ENCODE measurements at regions not wholly inside any gene's neighbourhood (a gene's known extent, or its start where the extent isn't known, plus 50 kb on each side); places are given as distances from the start of the nearest gene placed in this dataset.

DNA sequence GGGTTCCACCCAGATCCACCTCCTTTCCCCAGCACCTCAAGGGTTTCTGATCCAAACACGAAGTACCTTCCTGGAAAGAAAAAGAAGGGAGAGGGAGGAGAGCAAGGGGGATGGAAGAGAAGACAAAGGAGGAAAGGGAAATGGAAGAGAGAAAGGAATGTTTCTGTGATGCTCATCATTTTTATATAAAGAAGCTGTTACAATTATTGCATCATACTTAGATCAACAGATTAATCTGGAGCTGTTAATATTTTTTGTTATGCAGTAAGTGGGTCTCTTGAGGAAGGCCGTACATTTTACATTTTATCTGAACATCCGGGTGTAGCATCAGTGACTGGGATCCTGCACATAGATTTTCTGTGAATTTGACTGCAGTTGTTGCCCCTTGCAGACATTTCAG, 60.6 kb upstream of the NEDD4L start:
- peaks cover 0 to 9% (median 2%) of the 10 kb centered on the region in 7 donors for H3K9me3 Mint-ChIP-seq

DNA sequence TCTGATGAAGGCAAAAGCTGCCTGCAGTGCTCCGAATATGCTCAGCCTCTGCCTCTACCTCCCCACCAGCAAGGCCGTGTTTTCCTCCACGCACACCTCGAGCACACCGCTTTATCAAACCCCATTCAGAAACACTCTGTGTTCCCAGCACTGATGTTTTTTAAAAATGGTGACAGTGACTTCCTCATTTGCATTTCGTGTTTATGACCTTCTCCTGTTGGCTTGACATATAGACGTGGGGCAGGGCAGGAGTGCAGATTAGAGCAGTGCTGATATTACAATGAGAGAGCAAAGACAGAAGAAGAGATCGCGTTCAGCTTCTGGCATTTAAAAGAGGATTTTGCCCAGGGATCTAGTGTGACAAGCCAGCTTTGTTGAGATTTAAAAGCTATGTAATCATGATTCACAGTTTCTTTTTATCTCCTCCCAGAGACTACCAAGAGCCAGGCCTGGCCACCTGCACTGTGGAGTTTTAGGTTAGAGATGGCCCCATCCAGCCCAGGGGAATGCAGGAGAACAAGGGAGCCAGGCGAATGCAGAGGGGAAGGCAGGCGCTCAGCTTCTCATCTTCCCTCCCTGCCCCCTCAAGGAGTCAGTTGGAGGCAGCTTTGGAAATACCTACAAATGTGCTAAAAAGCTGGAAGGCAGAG, 61.5 kb upstream of the NEDD4L start:
- Histone ChIP-seq H3K79me2 (ENCODE audit: insufficient read depth, low read length) (no peaks in the 10 kb centered on the region), H3K4me2 (replicated peaks; ENCODE audit: extremely low read depth, low read length, poor library complexity, severe bottlenecking) (no peak overlapping the region), H3K9ac (ENCODE audit: insufficient read depth, low read length, poor library complexity, severe bottlenecking) (no peak overlapping the region), H3K9me3 (replicated peaks in 1 of 2; ENCODE audit: control insufficient read depth in 1 of 2, insufficient read depth in 1 of 2, low read length in 2 of 2) (no peaks in the 10 kb centered on the region), H4K20me1 (ENCODE audit: insufficient read depth, low read length) (no peaks in the 10 kb centered on the region), H2AFZ (ENCODE audit: insufficient read depth, low read depth, low read length, poor library complexity, severe bottlenecking) (peak overlapping the region; percentile 33), H3K27me3 (ENCODE audit: control insufficient read depth in 2 of 2, insufficient read depth in 2 of 2, low read length in 2 of 2) (no peaks in the 10 kb centered on the region), H3K36me3 (replicated peaks in 1 of 2; ENCODE audit: control insufficient read depth in 1 of 2, insufficient read depth in 2 of 2, low read length in 2 of 2) (no peaks in the 10 kb centered on the region), H3K27ac (ENCODE audit: low read depth in 1 of 2, low read length in 2 of 2) (no peak overlapping the region), H3K4me1 (ENCODE audit: control insufficient read depth in 1 of 2, insufficient read depth in 2 of 2, low read length in 2 of 2) (no peaks in the 10 kb centered on the region), H3K4me3 (replicated peaks in 1 of 3; ENCODE audit: low read depth in 2 of 3, low read length in 3 of 3) (no peak overlapping the region)
- WGBS (ENCODE audit: insufficient coverage) = 35% methylated on average over 3 of the region's 11 CpGs
- Mint-ChIP-seq H3K27ac (no peak overlapping the region), H3K4me3 (no peak overlapping the region), H3K9me3 (peaks cover 0 to 2% (median 0%) of the 10 kb centered on the region in 7 donors), H3K36me3 (no peaks in the 10 kb centered on the region), H3K4me1 (no peaks in the 10 kb centered on the region), H3K27me3 (ENCODE audit: low read depth in 3 of 3) (peaks cover under 1 to 3% (median 1%) of the 10 kb centered on the region in 3 donors)
- TF ChIP-seq, protein P1, sequence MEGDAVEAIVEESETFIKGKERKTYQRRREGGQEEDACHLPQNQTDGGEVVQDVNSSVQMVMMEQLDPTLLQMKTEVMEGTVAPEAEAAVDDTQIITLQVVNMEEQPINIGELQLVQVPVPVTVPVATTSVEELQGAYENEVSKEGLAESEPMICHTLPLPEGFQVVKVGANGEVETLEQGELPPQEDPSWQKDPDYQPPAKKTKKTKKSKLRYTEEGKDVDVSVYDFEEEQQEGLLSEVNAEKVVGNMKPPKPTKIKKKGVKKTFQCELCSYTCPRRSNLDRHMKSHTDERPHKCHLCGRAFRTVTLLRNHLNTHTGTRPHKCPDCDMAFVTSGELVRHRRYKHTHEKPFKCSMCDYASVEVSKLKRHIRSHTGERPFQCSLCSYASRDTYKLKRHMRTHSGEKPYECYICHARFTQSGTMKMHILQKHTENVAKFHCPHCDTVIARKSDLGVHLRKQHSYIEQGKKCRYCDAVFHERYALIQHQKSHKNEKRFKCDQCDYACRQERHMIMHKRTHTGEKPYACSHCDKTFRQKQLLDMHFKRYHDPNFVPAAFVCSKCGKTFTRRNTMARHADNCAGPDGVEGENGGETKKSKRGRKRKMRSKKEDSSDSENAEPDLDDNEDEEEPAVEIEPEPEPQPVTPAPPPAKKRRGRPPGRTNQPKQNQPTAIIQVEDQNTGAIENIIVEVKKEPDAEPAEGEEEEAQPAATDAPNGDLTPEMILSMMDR (IDR thresholded peaks at IDR 0.05) = no peak
- no peak for DNase-seq
- intact Hi-C loops (cut with micrococcal nuclease) = no loop called here

More for the DNA sequence above, 60.6 kb upstream of the NEDD4L start:
- DNase-seq = no peak
- Histone ChIP-seq H3K79me2 (ENCODE audit: insufficient read depth, low read length) (no peaks in the 10 kb centered on the region), H3K27ac (ENCODE audit: low read depth in 1 of 2, low read length in 2 of 2) (no peak overlapping the region), H2AFZ (ENCODE audit: insufficient read depth, low read depth, low read length, poor library complexity, severe bottlenecking) (no peak overlapping the region), H3K4me3 (replicated peaks in 1 of 3; ENCODE audit: low read depth in 2 of 3, low read length in 3 of 3) (no peak overlapping the region), H3K36me3 (replicated peaks in 1 of 2; ENCODE audit: control insufficient read depth in 1 of 2, insufficient read depth in 2 of 2, low read length in 2 of 2) (no peaks in the 10 kb centered on the region), H3K4me2 (replicated peaks; ENCODE audit: extremely low read depth, low read length, poor library complexity, severe bottlenecking) (no peak overlapping the region), H3K9ac (ENCODE audit: insufficient read depth, low read length, poor library complexity, severe bottlenecking) (no peak overlapping the region), H4K20me1 (ENCODE audit: insufficient read depth, low read length) (no peaks in the 10 kb centered on the region), H3K27me3 (ENCODE audit: control insufficient read depth in 2 of 2, insufficient read depth in 2 of 2, low read length in 2 of 2) (no peaks in the 10 kb centered on the region), H3K4me1 (ENCODE audit: control insufficient read depth in 1 of 2, insufficient read depth in 2 of 2, low read length in 2 of 2) (no peaks in the 10 kb centered on the region), H3K9me3 (replicated peaks in 1 of 2; ENCODE audit: control insufficient read depth in 1 of 2, insufficient read depth in 1 of 2, low read length in 2 of 2) (no peaks in the 10 kb centered on the region)
- Mint-ChIP-seq H3K36me3 (no peaks in the 10 kb centered on the region), H3K27ac (no peak overlapping the region), H3K4me1 (no peaks in the 10 kb centered on the region), H3K4me3 (no peak overlapping the region), H3K27me3 (ENCODE audit: low read depth in 3 of 3) (peaks cover 1 to 6% (median 2%) of the 10 kb centered on the region in 3 donors)
- WGBS (ENCODE audit: insufficient coverage) = 100% methylated on average over 1 of the region's 3 CpGs
- TF ChIP-seq, protein P1 (IDR thresholded peaks at IDR 0.05) = no peak
- intact Hi-C loops (cut with micrococcal nuclease) = no loop called here
